ENCODE measurements at regions not wholly inside any gene's neighbourhood (a gene's known extent, or its start where the extent isn't known, plus 50 kb on each side); places are given as distances from the start of the nearest gene placed in this dataset.
"Not testable (repeated sequence)": the region's sequence is repeated elsewhere in the genome, so short reads cannot be mapped to it uniquely, and the experiment has no call there.

DNA sequence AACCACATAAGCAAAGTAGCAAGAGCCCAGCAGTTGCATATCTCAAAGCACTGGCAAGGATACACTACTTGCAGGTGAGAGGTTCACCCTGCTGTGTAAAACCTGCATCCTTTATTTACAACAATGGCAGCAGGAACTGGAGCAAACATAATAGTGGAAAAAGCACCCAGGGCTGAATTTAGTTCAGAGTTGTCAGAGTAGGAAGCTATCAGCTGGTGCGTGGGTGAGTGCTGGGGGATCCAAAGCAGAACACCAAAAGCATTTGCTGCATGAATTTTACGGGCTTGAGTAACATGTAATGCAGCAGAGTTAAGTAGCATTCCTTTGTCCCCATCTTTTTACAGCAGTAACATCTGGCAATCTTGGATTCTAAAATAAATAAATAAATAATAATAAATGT is 73.5 kb upstream of the SRD5A2 start:
- 53 to 66% methylated on average over 2 of the region's 2 CpGs for WGBS, 2 donors
- no peak overlapping the region for H3K4me3 ChIP-seq
- H3K27ac ChIP-seq = no peak overlapping the region
- TF ChIP-seq POLR2A (IDR thresholded peaks at IDR 0.05) = no peak
- TF ChIP-seq, protein P1, sequence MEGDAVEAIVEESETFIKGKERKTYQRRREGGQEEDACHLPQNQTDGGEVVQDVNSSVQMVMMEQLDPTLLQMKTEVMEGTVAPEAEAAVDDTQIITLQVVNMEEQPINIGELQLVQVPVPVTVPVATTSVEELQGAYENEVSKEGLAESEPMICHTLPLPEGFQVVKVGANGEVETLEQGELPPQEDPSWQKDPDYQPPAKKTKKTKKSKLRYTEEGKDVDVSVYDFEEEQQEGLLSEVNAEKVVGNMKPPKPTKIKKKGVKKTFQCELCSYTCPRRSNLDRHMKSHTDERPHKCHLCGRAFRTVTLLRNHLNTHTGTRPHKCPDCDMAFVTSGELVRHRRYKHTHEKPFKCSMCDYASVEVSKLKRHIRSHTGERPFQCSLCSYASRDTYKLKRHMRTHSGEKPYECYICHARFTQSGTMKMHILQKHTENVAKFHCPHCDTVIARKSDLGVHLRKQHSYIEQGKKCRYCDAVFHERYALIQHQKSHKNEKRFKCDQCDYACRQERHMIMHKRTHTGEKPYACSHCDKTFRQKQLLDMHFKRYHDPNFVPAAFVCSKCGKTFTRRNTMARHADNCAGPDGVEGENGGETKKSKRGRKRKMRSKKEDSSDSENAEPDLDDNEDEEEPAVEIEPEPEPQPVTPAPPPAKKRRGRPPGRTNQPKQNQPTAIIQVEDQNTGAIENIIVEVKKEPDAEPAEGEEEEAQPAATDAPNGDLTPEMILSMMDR (IDR thresholded peaks at IDR 0.05) = no peak
- H3K9me3 ChIP-seq = no peaks in the 10 kb centered on the region
- no peaks in the 10 kb centered on the region for H3K4me1 ChIP-seq
- no peaks in the 10 kb centered on the region for H3K27me3 ChIP-seq
- intact Hi-C loops (cut with DNase I) = no loop called here
- H3K36me3 ChIP-seq = no peaks in the 10 kb centered on the region
- no peak for DNase-seq

- DNase-seq = no peak
- Histone ChIP-seq H3K9me3 (no peaks in the 10 kb centered on the region), H3K27ac (no peak overlapping the region), H3K4me3 (no peak overlapping the region), H3K36me3 (no peaks in the 10 kb centered on the region), H3K4me1 (no peaks in the 10 kb centered on the region), H3K27me3 (no peaks in the 10 kb centered on the region)
- intact Hi-C loops (cut with DNase I) = no loop called here
- 95 to 97% methylated on average over 4 to 6 of the region's 6 CpGs for WGBS, 2 donors
- no peak for TF ChIP-seq POLR2A (IDR thresholded peaks at IDR 0.05)
- TF ChIP-seq, protein P1 (IDR thresholded peaks at IDR 0.05) = no peak
These were observed 71.0 kb upstream of the SRD5A2 start for GRCh38 chr2:31651736-31652135.

DNA sequence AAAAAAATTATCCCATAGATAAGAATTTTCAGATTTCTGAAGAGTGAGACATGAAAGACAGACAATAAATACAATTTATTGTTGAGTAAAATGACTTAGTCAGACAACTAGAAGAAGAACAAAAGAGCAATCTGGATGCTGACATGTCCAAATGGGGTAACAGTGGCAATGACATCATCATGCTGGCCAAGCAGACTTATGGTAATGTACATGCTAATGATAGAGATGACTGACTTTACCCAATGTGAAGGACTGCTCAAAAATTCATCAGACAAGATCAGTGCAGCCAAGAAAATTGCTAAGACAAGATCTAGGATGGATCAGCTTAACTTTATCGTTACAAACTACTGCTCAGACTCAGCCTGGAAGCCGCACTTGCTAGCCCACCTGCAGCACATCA is 70.5 kb upstream of the SRD5A2 start:
- H3K4me1 ChIP-seq = no peaks in the 10 kb centered on the region
- no peak overlapping the region for H3K4me3 ChIP-seq
- no peaks in the 10 kb centered on the region for H3K27me3 ChIP-seq
- WGBS, 2 donors = 94 to 96% methylated on average over 2 of the region's 2 CpGs
- intact Hi-C loops (cut with DNase I) = no loop called here
- TF ChIP-seq, protein P1 (IDR thresholded peaks at IDR 0.05) = no peak
- TF ChIP-seq POLR2A (IDR thresholded peaks at IDR 0.05) = no peak
- H3K9me3 ChIP-seq = no peaks in the 10 kb centered on the region
- H3K36me3 ChIP-seq = no peaks in the 10 kb centered on the region
- H3K27ac ChIP-seq = no peak overlapping the region
- DNase-seq = no peak

DNA sequence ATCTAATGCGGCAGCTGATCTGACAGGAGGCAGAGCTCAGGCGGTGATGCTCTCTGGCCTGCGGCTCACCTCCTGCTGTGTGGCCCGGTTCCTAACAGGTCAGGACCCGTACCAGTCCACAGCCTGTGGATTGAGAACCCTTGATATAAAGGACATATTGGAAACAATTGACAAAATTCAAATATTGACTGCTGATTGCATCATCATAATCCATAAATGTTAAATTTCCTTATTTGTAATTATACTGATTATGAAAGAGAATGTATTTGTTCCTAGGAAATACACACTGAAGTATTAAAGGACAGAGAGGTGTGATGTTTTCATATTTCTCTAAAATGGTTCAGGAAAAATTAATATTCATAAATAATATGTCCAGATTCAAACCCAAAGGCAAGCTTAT is 63.8 kb upstream of the SRD5A2 start:
- Histone ChIP-seq H3K4me3 (no peak overlapping the region), H3K4me1 (no peaks in the 10 kb centered on the region), H3K36me3 (no peaks in the 10 kb centered on the region), H3K9me3 (no peaks in the 10 kb centered on the region), H3K27me3 (no peaks in the 10 kb centered on the region), H3K27ac (no peak overlapping the region)
- DNase-seq = no peak
- TF ChIP-seq POLR2A (IDR thresholded peaks at IDR 0.05) = no peak
- TF ChIP-seq, protein P1 (IDR thresholded peaks at IDR 0.05) = no peak
- intact Hi-C loops (cut with DNase I) = no loop called here
- WGBS, 2 donors = 82 to 83% methylated on average over 5 of the region's 5 CpGs

DNA sequence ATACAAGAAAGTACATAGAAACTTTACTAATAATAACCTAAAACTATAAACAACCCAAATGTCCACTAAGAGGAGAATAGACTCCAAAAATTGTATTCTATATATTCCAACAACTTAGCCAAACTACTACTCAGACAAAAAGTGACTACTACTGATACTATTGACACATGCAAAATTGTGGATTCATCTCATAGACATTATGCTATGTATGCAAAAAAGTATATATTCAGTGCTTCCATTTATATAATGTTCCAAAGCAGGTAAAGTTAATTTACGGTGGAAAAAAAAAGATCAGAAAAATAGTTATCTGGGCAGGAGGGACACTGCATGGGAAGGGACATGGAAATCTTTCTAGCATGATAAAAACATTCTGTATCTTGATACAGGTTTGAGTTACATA is 62.0 kb upstream of the SRD5A2 start:
- intact Hi-C loops (cut with DNase I) = no loop called here
- no peaks in the 10 kb centered on the region for H3K4me1 ChIP-seq
- no peak overlapping the region for H3K27ac ChIP-seq
- TF ChIP-seq, protein P1 (IDR thresholded peaks at IDR 0.05) = no peak
- no peak for TF ChIP-seq POLR2A (IDR thresholded peaks at IDR 0.05)
- no peaks in the 10 kb centered on the region for H3K27me3 ChIP-seq
- WGBS, 2 donors = 89 to 96% methylated on average over 1 of the region's 1 CpG
- H3K4me3 ChIP-seq = no peak overlapping the region
- DNase-seq = no peak
- H3K36me3 ChIP-seq = no peaks in the 10 kb centered on the region
- no peaks in the 10 kb centered on the region for H3K9me3 ChIP-seq

DNA sequence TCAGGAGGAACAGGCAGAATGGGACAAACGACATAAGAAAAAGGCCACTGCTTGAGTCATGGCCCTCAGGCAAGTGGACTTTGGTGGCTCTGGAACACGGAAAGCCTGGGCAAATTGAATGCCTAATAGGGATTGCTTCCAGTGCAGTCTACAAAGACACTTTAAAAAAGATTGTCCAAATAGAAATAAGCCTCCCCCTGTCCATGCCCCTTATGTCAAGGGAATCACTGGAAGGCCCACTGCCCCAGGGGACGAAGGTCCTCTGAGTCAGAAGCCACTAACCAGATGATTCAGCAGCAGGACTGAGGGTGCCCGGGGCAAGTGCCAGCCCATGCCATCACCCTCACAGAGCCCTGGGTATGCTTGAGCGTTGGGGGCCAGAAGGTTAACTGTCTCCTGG is 51.5 kb upstream of the SRD5A2 start:
- intact Hi-C loops (cut with DNase I); H3K4me3 ChIP-seq; H3K9me3 ChIP-seq; H3K27ac ChIP-seq; DNase-seq; H3K4me1 ChIP-seq; H3K27me3 ChIP-seq; H3K36me3 ChIP-seq: not testable (repeated sequence)
- 42 to 60% methylated on average over 5 of the region's 5 CpGs for WGBS, 2 donors

Measured in esophagus squamous epithelium (tissue), 5 donors.